K562 (cell line): ENCODE measurements at regions not wholly inside any gene's neighbourhood (a gene's known extent, or its start where the extent isn't known, plus 50 kb on each side); places are given as distances from the start of the nearest gene placed in this dataset.

Experiments used
- ATAC-seq: fragments of 200-7000 bp; cut with Tn5 transposase; 3 replicates; pipeline ENCODE4 v1.9.1; 2020; ENCODE audit warnings: moderate library complexity
- BruUV-seq: library from RNA; stranded (reverse); fragments of 400-500 nt; replicated peaks from 2 replicates; lab custom pipeline; 2021; lab: Mats Ljungman, UMichigan
- CTCF ChIA-PET: fragments of 300-600 bp; formaldehyde crosslinking; extraction: SDS; loops from one replicate; lab custom pipeline; 2021; ENCODE audit warnings: low intra/inter-chr PET ratio; lab: Yijun Ruan, JAX
- POLR2A ChIA-PET: fragments of 300-600, 350-650 bp; sonication (Branson Sonifier 250); formaldehyde crosslinking; extraction: SDS; loops from one replicate; lab custom pipeline; 2021; ENCODE audit warnings: antibody characterized with exemption, inconsistent platforms; lab: Yijun Ruan, JAX
- DNase-seq, 4 experiments: peaks; one replicate each; pipeline versions ENCODE4 v3.0.0 to v3.0.0-alpha.2; 2011 to 2018; ENCODE audit warnings: low spot score in 3 of 4, mixed read lengths in 3 of 4; ENCODE audit errors: extremely low read depth in 1 of 4
- FAIRE-seq: peaks from 2 replicates; lab custom pipeline; 2011; peaks lifted over from hg19 to GRCh38; lab: Jason Lieb, UNC
- H2AFZ ChIP-seq: 2 replicates; pipeline ENCODE4 v1.6.0; 2011; ENCODE audit warnings: low read depth, low read length, control low read depth, inconsistent platforms
- H3K27ac ChIP-seq: fragments of 200-600 bp; 3 replicates; pipeline ENCODE4 v1.8.0; 2011; ENCODE audit warnings: low read depth, mild to moderate bottlenecking, control low read depth, inconsistent platforms, low read length, moderate library complexity, mixed read lengths; ENCODE audit errors: extremely low read depth
- H3K27me3 ChIP-seq, 2 experiments: fragments of 300-600 bp in 1 of 2; 2 replicates in 1 of 2; 3 replicates in 1 of 2; pipeline versions ENCODE4 v1.6.0 to v1.8.0; 2011; ENCODE audit warnings: inconsistent platforms in 2 of 2, low read length in 2 of 2, mild to moderate bottlenecking in 1 of 2, mixed read lengths in 1 of 2, moderate library complexity in 1 of 2; ENCODE audit not compliant: control insufficient read depth in 2 of 2, insufficient read depth in 2 of 2
- H3K36me3 ChIP-seq: fragments of 300-600 bp; 3 replicates; pipeline ENCODE4 v1.8.0; 2011; ENCODE audit warnings: mild to moderate bottlenecking, low read length, inconsistent platforms; ENCODE audit not compliant: control insufficient read depth, insufficient read depth
- H3K4me1 ChIP-seq, 2 experiments: fragments of 200-600 bp in 1 of 2; replicated peaks in 1 of 2; 2 replicates in 1 of 2; 3 replicates in 1 of 2; pipeline versions ENCODE4 v1.5.1 to v1.8.0; 2011; ENCODE audit warnings: inconsistent platforms in 2 of 2, low read length in 2 of 2, mild to moderate bottlenecking in 1 of 2, mixed read lengths in 1 of 2, moderate library complexity in 1 of 2; ENCODE audit not compliant: control insufficient read depth in 2 of 2, insufficient read depth in 2 of 2
- H3K4me2 ChIP-seq: 2 replicates; pipeline ENCODE4 v1.6.1; 2011; ENCODE audit warnings: low read length, control low read depth, inconsistent platforms, mixed read lengths; ENCODE audit not compliant: insufficient read depth
- H3K4me3 ChIP-seq: fragments of 200-600 bp; sonication (generic), shearing (Covaris generic); 2 replicates; pipeline ENCODE4 v1.5.1; 2016; ENCODE audit warnings: control low read depth, inconsistent platforms
- H3K79me2 ChIP-seq: fragments of 200-600 bp; 3 replicates; pipeline ENCODE4 v1.8.0; 2011; ENCODE audit warnings: low read length, inconsistent platforms; ENCODE audit not compliant: control insufficient read depth, insufficient read depth
- H3K9ac ChIP-seq, 2 experiments: 2 replicates each; pipeline versions ENCODE4 v1.6.0 to v1.6.1; 2011; ENCODE audit warnings: low read depth in 2 of 2, low read length in 2 of 2, control low read depth in 1 of 2, inconsistent platforms in 1 of 2, mild to moderate bottlenecking in 1 of 2, mixed read lengths in 1 of 2; ENCODE audit not compliant: insufficient read depth in 1 of 2
- H3K9me1 ChIP-seq: one replicate; pipeline ENCODE4 v1.6.0; 2011; ENCODE audit warnings: inconsistent platforms, mild to moderate bottlenecking, low read length, moderate library complexity; ENCODE audit not compliant: control insufficient read depth, insufficient read depth
- H3K9me3 ChIP-seq: replicated peaks from 2 replicates; pipeline ENCODE4 v1.5.1; 2011; ENCODE audit warnings: low read depth, low read length, inconsistent platforms; ENCODE audit not compliant: control insufficient read depth, insufficient read depth
- H4K20me1 ChIP-seq: replicated peaks from 2 replicates; pipeline ENCODE4 v1.6.1; 2011; ENCODE audit warnings: low read length, inconsistent platforms, mixed read lengths; ENCODE audit not compliant: control insufficient read depth, insufficient read depth
- ETV6 ChIP-seq, 3 experiments: fragments of 150-350 bp in 1 of 3; sonication (generic) in 1 of 3; formaldehyde crosslinking in 1 of 3; IDR thresholded peaks; 2 replicates each; pipeline versions ENCODE4 v1.6.1 to v1.8.0; 2014 to 2022; ENCODE audit warnings: borderline replicate concordance in 2 of 3, low read depth in 2 of 3, antibody characterized with exemption in 1 of 3, low read length in 1 of 3, mild to moderate bottlenecking in 1 of 3, missing genetic modification reagents in 1 of 3
- HNRNPH1 ChIP-seq: fragments of 200-400 bp; formaldehyde crosslinking; optimal IDR thresholded peaks from 2 replicates; pipeline ENCODE3; 2017; ENCODE audit warnings: low read depth, mild to moderate bottlenecking, low read length, moderate library complexity
- KDM4B ChIP-seq, 2 experiments: fragments of 450-650 bp in 1 of 2; sonication (generic) in 1 of 2; IDR thresholded peaks; 2 replicates each; pipeline ENCODE4 v1.6.1; 2016 to 2017; ENCODE audit warnings: borderline replicate concordance in 2 of 2, antibody characterized with exemption in 1 of 2, low read depth in 1 of 2, mild to moderate bottlenecking in 1 of 2
- NELFE ChIP-seq: IDR thresholded peaks from 2 replicates; pipeline ENCODE4 v1.6.1; 2011; ENCODE audit warnings: mild to moderate bottlenecking; ENCODE audit not compliant: insufficient read depth, insufficient read length
- SNIP1 ChIP-seq: fragments of 450-650 bp; IDR thresholded peaks from 2 replicates; pipeline ENCODE4 v1.7.1; 2017; ENCODE audit warnings: low read depth, mild to moderate bottlenecking
- ZNF124 ChIP-seq: sonication (generic); formaldehyde crosslinking; IDR thresholded peaks from 2 replicates; pipeline ENCODE4 v1.8.1; 2022; ENCODE audit warnings: missing genetic modification reagents
- ZNF785 ChIP-seq: fragments of 250-450 bp; sonication (Bioruptor Pico); IDR thresholded peaks from 2 replicates; pipeline ENCODE4 v1.4.0; 2020; ENCODE audit warnings: mild to moderate bottlenecking
- ZNF79 ChIP-seq: fragments of 250-450 bp; sonication (Bioruptor Pico); IDR thresholded peaks from 2 replicates; pipeline ENCODE4 v1.4.0; 2020; ENCODE audit warnings: low read depth, mild to moderate bottlenecking, moderate library complexity
- WGBS: fragments of 100-300 bp; shearing (Covaris generic); methylation state at CpG from one replicate; pipeline ENCODE4 v1.1.6; 2016; ENCODE audit warnings: low coverage, mixed read lengths; ENCODE audit not compliant: insufficient coverage; ENCODE audit errors: missing lambda C conversion rate; 5-methylcytosine and 5-hydroxymethylcytosine counted together
- in situ Hi-C: fragments of 300-500 bp; cut with MboI; formaldehyde crosslinking; loops from 4 replicates; pipeline ENCODE4 v1.15.0; 2018; ENCODE audit warnings: inconsistent platforms, mixed read lengths
- intact Hi-C: fragments of 100-400 bp; cut with micrococcal nuclease; formaldehyde crosslinking; loops from 2 replicates; pipeline ENCODE4 v1.14.2; 2022
- TF ChIP-seq, protein P1 (sequence below): fragments of 200-800 bp; sonication (Bioruptor generic); IDR thresholded peaks from 2 replicates; pipeline ENCODE4 v1.6.1; 2017; ENCODE audit warnings: missing genetic modification characterization, missing compliant biosample characterization
- TF ChIP-seq, protein P2 (sequence below): fragments of 450-650 bp; IDR thresholded peaks from 2 replicates; pipeline ENCODE4 v1.6.1; 2016; ENCODE audit warnings: low read depth

GRCh38 chr6:21780141-21780540 is 186.6 kb downstream of the SOX4 start:
- H3K27ac ChIP-seq = no peak overlapping the region
- FAIRE-seq (no peak), ATAC-seq (no peak), DNase-seq (no peak)
- peaks cover 2 to 5% of the 10 kb centered on the region in 2 experiments; a peak in 3 of 5 replicates for H3K27me3 ChIP-seq
- H3K4me2 ChIP-seq = no peak overlapping the region
- TF ChIP-seq ZNF785 (CRISPR knock-in tag) (no peak), ZNF124 (no peak), KDM4B (IDR thresholded peaks at IDR 0.05; ENCODE audit: borderline replicate concordance in 2 of 2, low read depth in 1 of 2) (no peak), NELFE (no peak), SNIP1 (no peak), ZNF79 (no peak), ETV6 (IDR thresholded peaks at IDR 0.05; ENCODE audit: borderline replicate concordance in 1 of 2, low read depth in 2 of 2, low read length in 1 of 2) (no peak), ETV6 (CRISPR knock-in tag; IDR thresholded peaks at IDR 0.05; ENCODE audit: borderline replicate concordance) (no peak), HNRNPH1 (no peak)
- TF ChIP-seq, protein P1, sequence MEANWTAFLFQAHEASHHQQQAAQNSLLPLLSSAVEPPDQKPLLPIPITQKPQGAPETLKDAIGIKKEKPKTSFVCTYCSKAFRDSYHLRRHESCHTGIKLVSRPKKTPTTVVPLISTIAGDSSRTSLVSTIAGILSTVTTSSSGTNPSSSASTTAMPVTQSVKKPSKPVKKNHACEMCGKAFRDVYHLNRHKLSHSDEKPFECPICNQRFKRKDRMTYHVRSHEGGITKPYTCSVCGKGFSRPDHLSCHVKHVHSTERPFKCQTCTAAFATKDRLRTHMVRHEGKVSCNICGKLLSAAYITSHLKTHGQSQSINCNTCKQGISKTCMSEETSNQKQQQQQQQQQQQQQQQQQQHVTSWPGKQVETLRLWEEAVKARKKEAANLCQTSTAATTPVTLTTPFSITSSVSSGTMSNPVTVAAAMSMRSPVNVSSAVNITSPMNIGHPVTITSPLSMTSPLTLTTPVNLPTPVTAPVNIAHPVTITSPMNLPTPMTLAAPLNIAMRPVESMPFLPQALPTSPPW (CRISPR knock-in tag) = no peak
- TF ChIP-seq, protein P2, sequence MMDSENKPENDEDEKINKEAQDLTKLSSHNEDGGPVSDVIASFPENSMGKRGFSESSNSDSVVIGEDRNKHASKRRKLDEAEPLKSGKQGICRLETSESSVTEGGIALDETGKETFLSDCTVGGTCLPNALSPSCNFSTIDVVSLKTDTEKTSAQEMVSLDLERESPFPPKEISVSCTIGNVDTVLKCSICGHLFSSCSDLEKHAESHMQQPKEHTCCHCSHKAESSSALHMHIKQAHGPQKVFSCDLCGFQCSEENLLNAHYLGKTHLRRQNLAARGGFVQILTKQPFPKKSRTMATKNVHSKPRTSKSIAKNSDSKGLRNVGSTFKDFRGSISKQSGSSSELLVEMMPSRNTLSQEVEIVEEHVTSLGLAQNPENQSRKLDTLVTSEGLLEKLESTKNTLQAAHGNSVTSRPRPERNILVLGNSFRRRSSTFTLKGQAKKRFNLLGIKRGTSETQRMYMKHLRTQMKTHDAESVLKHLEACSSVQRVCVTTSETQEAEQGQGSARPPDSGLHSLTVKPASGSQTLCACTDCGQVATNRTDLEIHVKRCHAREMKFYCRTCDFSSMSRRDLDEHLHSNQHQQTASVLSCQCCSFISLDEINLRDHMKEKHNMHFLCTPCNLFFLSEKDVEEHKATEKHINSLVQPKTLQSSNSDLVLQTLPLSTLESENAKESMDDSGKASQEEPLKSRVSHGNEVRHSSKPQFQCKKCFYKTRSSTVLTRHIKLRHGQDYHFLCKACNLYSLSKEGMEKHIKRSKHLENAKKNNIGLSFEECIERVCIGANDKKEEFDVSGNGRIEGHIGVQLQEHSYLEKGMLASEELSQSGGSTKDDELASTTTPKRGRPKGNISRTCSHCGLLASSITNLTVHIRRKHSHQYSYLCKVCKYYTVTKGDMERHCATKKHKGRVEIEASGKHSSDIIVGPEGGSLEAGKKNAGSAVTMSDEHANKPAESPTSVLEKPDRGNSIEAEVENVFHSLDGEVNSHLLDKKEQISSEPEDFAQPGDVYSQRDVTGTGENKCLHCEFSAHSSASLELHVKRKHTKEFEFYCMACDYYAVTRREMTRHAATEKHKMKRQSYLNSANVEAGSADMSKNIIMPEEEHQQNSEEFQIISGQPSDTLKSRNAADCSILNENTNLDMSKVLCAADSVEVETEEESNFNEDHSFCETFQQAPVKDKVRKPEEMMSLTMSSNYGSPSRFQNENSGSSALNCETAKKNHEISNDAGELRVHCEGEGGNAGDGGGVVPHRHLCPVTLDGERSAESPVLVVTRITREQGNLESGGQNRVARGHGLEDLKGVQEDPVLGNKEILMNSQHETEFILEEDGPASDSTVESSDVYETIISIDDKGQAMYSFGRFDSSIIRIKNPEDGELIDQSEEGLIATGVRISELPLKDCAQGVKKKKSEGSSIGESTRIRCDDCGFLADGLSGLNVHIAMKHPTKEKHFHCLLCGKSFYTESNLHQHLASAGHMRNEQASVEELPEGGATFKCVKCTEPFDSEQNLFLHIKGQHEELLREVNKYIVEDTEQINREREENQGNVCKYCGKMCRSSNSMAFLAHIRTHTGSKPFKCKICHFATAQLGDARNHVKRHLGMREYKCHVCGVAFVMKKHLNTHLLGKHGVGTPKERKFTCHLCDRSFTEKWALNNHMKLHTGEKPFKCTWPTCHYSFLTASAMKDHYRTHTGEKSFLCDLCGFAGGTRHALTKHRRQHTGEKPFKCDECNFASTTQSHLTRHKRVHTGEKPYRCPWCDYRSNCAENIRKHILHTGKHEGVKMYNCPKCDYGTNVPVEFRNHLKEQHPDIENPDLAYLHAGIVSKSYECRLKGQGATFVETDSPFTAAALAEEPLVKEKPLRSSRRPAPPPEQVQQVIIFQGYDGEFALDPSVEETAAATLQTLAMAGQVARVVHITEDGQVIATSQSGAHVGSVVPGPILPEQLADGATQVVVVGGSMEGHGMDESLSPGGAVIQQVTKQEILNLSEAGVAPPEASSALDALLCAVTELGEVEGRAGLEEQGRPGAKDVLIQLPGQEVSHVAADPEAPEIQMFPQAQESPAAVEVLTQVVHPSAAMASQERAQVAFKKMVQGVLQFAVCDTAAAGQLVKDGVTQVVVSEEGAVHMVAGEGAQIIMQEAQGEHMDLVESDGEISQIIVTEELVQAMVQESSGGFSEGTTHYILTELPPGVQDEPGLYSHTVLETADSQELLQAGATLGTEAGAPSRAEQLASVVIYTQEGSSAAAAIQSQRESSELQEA = no peak
- no peaks in the 10 kb centered on the region for H3K4me1 ChIP-seq
- ChIA-PET CTCF (no interaction called here), POLR2A (interaction anchor here (1.8 kb wide), 1 partner anchor 19 kb away, joined by 4 read pairs; no protein-coding TSS in a partner anchor)
- no TSS peak for BruUV-seq
- no peak overlapping the region for H2AFZ ChIP-seq
- no peaks in the 10 kb centered on the region for H4K20me1 ChIP-seq
- no peaks in the 10 kb centered on the region for H3K9me1 ChIP-seq
- H3K4me3 ChIP-seq = no peak overlapping the region
- 0% methylated on average over 2 of the region's 2 CpGs for WGBS
- intact Hi-C loops = no loop called here
- in situ Hi-C loops = no loop called here
- H3K9me3 ChIP-seq = no peaks in the 10 kb centered on the region
- no peaks in the 10 kb centered on the region for H3K79me2 ChIP-seq
- no peak overlapping the region for H3K9ac ChIP-seq
- no peaks in the 10 kb centered on the region for H3K36me3 ChIP-seq
